OCI-LY7 (cell line): ENCODE measurements at regions not wholly inside any gene's neighbourhood (a gene's known extent, or its start where the extent isn't known, plus 50 kb on each side); places are given as distances from the start of the nearest gene placed in this dataset.
"Not testable (repeated sequence)": the region's sequence is repeated elsewhere in the genome, so short reads cannot be mapped to it uniquely, and the experiment has no call there.

Source experiments
- BruUV-seq: library from RNA; stranded (reverse); fragments of 400-500 nt; replicated peaks from 2 replicates; lab custom pipeline; 2021; lab: Mats Ljungman, UMichigan
- CTCF ChIA-PET: fragments of 300-600 bp; sonication (Branson Sonifier 250); formaldehyde crosslinking; loops from one replicate; lab custom pipeline; 2022; ENCODE audit warnings: antibody characterized with exemption; ENCODE audit not compliant: unreplicated experiment; lab: Charles Lee
- POLR2A ChIA-PET: fragments of 300-600 bp; sonication (Branson Sonifier 250); formaldehyde crosslinking; loops from one replicate; lab custom pipeline; 2022; ENCODE audit warnings: antibody characterized with exemption; lab: Charles Lee
- DNase-seq: peaks from one replicate; pipeline ENCODE4 v3.0.0-alpha.2; 2015; ENCODE audit warnings: low spot score
- H2AFZ ChIP-seq: fragments of 200-600 bp; sonication (generic), shearing (Covaris generic); 2 replicates; pipeline ENCODE4 v1.6.1; 2014; ENCODE audit warnings: mild to moderate bottlenecking, antibody characterized with exemption, low read length, moderate library complexity
- H3K27ac ChIP-seq: fragments of 200-600 bp; sonication (generic); 2 replicates; pipeline ENCODE4 v1.5.1; 2014; ENCODE audit warnings: mixed run types, low read depth, mild to moderate bottlenecking, moderate library complexity, low read length, inconsistent platforms; ENCODE audit not compliant: poor library complexity, severe bottlenecking
- H3K36me3 ChIP-seq: fragments of 200-600 bp; sonication (generic); 2 replicates; pipeline ENCODE4 v1.6.1; 2014; ENCODE audit warnings: mild to moderate bottlenecking, antibody characterized with exemption, low read length, moderate library complexity, mixed read lengths; ENCODE audit not compliant: insufficient read depth
- H3K4me1 ChIP-seq: fragments of 200-600 bp; sonication (generic); 2 replicates; pipeline ENCODE4 v1.5.1; 2014; ENCODE audit warnings: mild to moderate bottlenecking, low read length; ENCODE audit not compliant: insufficient read depth, poor library complexity, severe bottlenecking
- H3K4me2 ChIP-seq: fragments of 200-600 bp; sonication (generic); 2 replicates; pipeline ENCODE4 v1.6.1; 2014; ENCODE audit warnings: mild to moderate bottlenecking, low read length
- H3K4me3 ChIP-seq: fragments of 200-600 bp; sonication (generic); 2 replicates; pipeline ENCODE4 v1.5.1; 2014; ENCODE audit warnings: mild to moderate bottlenecking, low read depth, low read length; ENCODE audit not compliant: poor library complexity, severe bottlenecking
- H3K79me2 ChIP-seq: fragments of 200-600 bp; sonication (generic); 2 replicates; pipeline ENCODE4 v1.6.1; 2016; ENCODE audit warnings: low read depth, mild to moderate bottlenecking, low read length, moderate library complexity, mixed read lengths; ENCODE audit not compliant: insufficient read depth
- H3K9me2 ChIP-seq: fragments of 200-600 bp; sonication (generic); 2 replicates; pipeline ENCODE4 v1.6.1; 2016; ENCODE audit warnings: mild to moderate bottlenecking, low read length, mixed read lengths; ENCODE audit not compliant: insufficient read depth
- H3K9me3 ChIP-seq: fragments of 200-600 bp; sonication (generic); 2 replicates; pipeline ENCODE4 v1.6.1; 2014; ENCODE audit warnings: mild to moderate bottlenecking, mixed run types, low read length, mixed read lengths
- H4K20me1 ChIP-seq: fragments of 200-600 bp; sonication (generic); 2 replicates; pipeline ENCODE4 v1.6.1; 2014; ENCODE audit warnings: mild to moderate bottlenecking, antibody characterized with exemption, low read length, moderate library complexity, mixed read lengths; ENCODE audit not compliant: insufficient read depth
- CTCF ChIP-seq: fragments of 200-600 bp; sonication (generic); conservative IDR thresholded peaks from 2 replicates; pipeline ENCODE4 v1.5.1; 2014; ENCODE audit warnings: mild to moderate bottlenecking, antibody characterized with exemption, low read length, moderate library complexity, mixed read lengths
- EZH2phosphoT487 ChIP-seq: fragments of 200-600 bp; sonication (generic); IDR thresholded peaks from 2 replicates; pipeline ENCODE4 v1.6.1; 2018; ENCODE audit warnings: low read depth, borderline replicate concordance, mild to moderate bottlenecking, mixed run types, antibody characterized with exemption, low read length, moderate library complexity, mixed read lengths
- intact Hi-C: fragments of 100-400 bp; cut with micrococcal nuclease; formaldehyde crosslinking; loops from one replicate; pipeline ENCODE4 v1.10.0; 2022; ENCODE audit not compliant: unreplicated experiment

DNA sequence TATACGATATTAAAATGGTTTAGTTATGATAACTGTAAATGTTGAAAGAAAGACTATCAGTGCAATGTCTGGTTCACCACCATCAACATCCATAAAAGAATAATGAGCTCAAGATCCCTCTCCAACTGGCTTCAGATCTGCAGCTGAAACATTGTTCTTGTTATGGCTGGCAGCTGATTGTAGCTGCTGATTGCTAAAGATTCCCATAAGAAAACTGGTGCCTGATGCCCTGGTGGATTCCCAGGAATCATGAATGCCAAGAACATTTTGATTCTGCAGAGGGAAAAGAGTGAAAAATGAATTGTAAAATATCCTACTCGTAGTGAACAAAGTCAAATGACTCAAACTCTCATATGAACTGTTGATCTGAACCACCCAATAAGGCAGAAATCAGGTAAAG lies 1160.2 kb downstream of the EPHA7 start:
- no peak overlapping the region for H3K4me3 ChIP-seq
- no peak for DNase-seq
- no peaks in the 10 kb centered on the region for H3K79me2 ChIP-seq
- TF ChIP-seq EZH2phosphoT487 (no peak), CTCF (no peak)
- no peaks in the 10 kb centered on the region for H3K4me1 ChIP-seq
- H4K20me1 ChIP-seq: no peaks in the 10 kb centered on the region
- no peak overlapping the region for H2AFZ ChIP-seq
- H3K9me2 ChIP-seq: no peaks in the 10 kb centered on the region
- no peaks in the 10 kb centered on the region for H3K36me3 ChIP-seq
- ChIA-PET POLR2A (no interaction called here), CTCF (no interaction called here)
- intact Hi-C loops: no loop called here
- H3K27ac ChIP-seq: no peak overlapping the region
- no peak overlapping the region for H3K4me2 ChIP-seq
- BruUV-seq: no TSS peak
- H3K9me3 ChIP-seq: no peaks in the 10 kb centered on the region

GRCh38 chr6:92243315-92243714 lies 1176.0 kb downstream of the EPHA7 start:
- intact Hi-C loops: no loop called here
- ChIA-PET POLR2A (no interaction called here), CTCF (no interaction called here)
- Histone ChIP-seq H3K36me3 (no peaks in the 10 kb centered on the region), H3K4me3 (no peak overlapping the region), H2AFZ (no peak overlapping the region), H3K79me2 (no peaks in the 10 kb centered on the region), H3K27ac (no peak overlapping the region), H4K20me1 (no peaks in the 10 kb centered on the region), H3K4me2 (no peak overlapping the region), H3K4me1 (no peaks in the 10 kb centered on the region), H3K9me2 (no peaks in the 10 kb centered on the region), H3K9me3 (no peaks in the 10 kb centered on the region)
- no peak for DNase-seq
- no TSS peak for BruUV-seq
- TF ChIP-seq CTCF (no peak), EZH2phosphoT487 (no peak)

DNA sequence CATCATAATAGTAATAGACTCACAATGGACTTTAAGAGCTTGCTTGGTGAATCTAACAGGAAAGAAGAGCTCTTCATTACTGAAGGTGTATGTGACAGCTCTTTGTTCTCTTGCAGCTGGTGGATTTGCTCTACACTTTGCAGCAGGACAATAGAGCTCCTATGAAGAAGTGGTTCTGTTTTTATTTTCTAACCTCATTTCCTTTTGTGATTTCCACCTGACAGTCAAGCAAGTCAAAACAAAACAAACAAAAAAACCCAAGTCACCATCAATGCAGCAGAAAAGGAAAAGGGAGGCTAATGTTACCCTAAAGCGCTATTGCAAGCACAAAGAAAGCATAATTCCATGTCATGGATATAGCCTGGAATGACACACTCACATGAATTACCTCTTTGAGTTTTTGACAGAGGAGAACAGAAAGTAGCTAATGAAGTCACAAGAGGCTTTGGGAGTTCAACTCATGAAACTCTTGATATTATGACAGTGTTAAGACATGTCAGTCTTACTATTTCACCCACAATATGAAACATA lies 1188.1 kb downstream of the EPHA7 start:
- Histone ChIP-seq H3K79me2 (no peaks in the 10 kb centered on the region), H4K20me1 (no peaks in the 10 kb centered on the region), H3K4me2 (no peak overlapping the region), H3K4me1 (no peaks in the 10 kb centered on the region), H3K9me2 (no peaks in the 10 kb centered on the region), H3K9me3 (no peaks in the 10 kb centered on the region), H3K4me3 (no peak overlapping the region), H3K36me3 (no peaks in the 10 kb centered on the region), H2AFZ (no peak overlapping the region), H3K27ac (no peak overlapping the region)
- BruUV-seq: no TSS peak
- CTCF ChIA-PET: no interaction called here
- DNase-seq: no peak
- intact Hi-C loops: no loop called here
- no peak for TF ChIP-seq CTCF
- TF ChIP-seq EZH2phosphoT487: no peak
- POLR2A ChIA-PET: interaction anchor here (0.7 kb wide), 1 partner anchor 117 kb away, joined by 4 read pairs; no protein-coding TSS in a partner anchor

DNA sequence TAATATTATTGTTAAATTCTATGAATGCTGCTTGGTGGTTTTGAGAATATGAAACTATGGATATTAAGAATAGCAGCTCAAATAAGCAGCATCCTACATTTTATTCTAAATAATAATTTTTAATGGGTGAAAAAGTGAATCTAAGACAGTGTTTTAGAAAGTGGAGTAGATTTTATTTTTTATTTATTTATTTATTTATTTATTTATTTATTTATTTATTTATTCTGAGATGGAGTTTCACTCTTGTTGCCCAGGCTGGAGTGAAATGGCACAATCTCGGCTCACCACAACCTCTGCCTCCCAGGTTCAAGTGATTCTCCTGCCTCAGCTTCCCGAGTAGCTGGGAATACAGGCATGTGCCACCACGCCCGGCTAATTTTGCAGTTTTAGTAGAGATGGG lies 1199.4 kb downstream of the EPHA7 start:
- H4K20me1 ChIP-seq, BruUV-seq, H3K4me1 ChIP-seq, CTCF ChIA-PET, H2AFZ ChIP-seq, DNase-seq, H3K9me3 ChIP-seq, H3K9me2 ChIP-seq, POLR2A ChIA-PET, H3K4me2 ChIP-seq, intact Hi-C loops, H3K27ac ChIP-seq, H3K79me2 ChIP-seq, H3K4me3 ChIP-seq, H3K36me3 ChIP-seq: not testable (repeated sequence)
